GM13977 (cell line): ENCODE measurements at regions not wholly inside any gene's neighbourhood (a gene's known extent, or its start where the extent isn't known, plus 50 kb on each side); places are given as distances from the start of the nearest gene placed in this dataset.

ENCODE experiments used
- DNase-seq: peaks from one replicate; pipeline ENCODE4 v3.0.0; 2012; ENCODE audit warnings: low spot score
- in situ Hi-C: fragments of 300-500 bp; cut with MboI; formaldehyde crosslinking; loops from one replicate; pipeline ENCODE4 v1.12.0; 2022; ENCODE audit warnings: low sequenced_read_pairs, low pct_unique_long_range_greater_than_20kb, mixed read lengths, inconsistent platforms; ENCODE audit not compliant: unreplicated experiment
- TF ChIP-seq, protein P1 (sequence below): IDR thresholded peaks from 2 replicates; pipeline ENCODE4 v1.5.1; 2012; ENCODE audit warnings: mild to moderate bottlenecking, control low read depth; ENCODE audit not compliant: insufficient read depth; ENCODE audit errors: extremely low read depth, missing control alignments

DNA sequence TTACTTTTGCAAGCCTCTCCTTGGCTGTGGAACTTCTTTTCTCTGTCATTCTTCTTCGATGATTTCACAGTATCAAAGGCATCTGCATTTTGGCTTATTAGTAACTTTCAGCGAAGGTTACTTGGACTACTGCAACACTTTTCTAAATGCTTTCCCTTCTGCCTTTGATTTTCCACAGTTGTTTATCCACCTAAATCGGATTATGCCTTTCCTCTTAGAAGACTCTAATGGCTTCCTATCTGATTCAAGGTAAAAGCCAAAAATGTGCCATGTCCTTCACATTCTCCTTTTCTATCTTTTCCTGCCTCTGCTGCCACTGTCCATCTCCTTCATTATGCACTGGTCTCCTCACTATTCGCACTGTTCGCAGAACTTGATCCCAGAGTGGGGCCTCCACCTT is 1606.3 kb upstream of the LRRTM3 start:
- TF ChIP-seq, protein P1, sequence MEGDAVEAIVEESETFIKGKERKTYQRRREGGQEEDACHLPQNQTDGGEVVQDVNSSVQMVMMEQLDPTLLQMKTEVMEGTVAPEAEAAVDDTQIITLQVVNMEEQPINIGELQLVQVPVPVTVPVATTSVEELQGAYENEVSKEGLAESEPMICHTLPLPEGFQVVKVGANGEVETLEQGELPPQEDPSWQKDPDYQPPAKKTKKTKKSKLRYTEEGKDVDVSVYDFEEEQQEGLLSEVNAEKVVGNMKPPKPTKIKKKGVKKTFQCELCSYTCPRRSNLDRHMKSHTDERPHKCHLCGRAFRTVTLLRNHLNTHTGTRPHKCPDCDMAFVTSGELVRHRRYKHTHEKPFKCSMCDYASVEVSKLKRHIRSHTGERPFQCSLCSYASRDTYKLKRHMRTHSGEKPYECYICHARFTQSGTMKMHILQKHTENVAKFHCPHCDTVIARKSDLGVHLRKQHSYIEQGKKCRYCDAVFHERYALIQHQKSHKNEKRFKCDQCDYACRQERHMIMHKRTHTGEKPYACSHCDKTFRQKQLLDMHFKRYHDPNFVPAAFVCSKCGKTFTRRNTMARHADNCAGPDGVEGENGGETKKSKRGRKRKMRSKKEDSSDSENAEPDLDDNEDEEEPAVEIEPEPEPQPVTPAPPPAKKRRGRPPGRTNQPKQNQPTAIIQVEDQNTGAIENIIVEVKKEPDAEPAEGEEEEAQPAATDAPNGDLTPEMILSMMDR: no peak

DNA sequence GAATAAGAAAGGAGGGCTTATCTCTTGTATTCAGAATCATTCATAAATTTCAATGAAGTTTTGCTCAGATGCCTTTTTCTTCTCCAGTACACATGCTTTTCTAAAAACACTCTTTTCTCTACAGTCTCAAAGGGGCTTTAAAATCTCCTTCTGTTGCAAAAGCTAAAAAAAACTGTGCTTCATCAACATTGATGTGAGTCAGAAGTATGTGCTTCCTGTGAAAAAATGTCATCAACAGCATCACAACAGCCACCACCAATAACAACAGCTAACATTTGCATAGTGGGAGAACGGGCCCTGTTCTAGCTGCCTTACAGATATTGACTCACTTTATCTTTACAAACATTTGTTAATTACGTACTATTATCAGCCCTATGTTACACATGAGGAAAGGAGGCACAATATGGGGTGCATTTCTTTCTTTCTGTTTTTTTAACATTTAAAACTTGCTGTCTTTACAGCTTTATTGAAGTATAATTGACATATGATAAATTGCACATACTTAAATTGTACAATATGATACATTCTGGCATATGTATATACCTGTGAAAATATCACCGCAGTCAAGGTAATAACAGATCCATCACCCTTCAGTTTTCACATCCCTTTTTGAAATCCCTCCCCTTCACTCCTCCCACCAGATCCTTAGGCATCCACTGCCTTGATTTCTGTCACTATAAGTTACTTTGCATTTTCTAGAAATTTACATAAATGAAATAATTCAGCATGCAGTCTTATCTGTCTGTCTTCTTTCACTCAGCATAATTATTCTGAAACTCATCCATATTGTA is 1605.4 kb upstream of the LRRTM3 start:
- in situ Hi-C loops: no loop called here
- no peak for DNase-seq
- TF ChIP-seq, protein P1: no peak

More for the DNA sequence above, 1606.3 kb upstream of the LRRTM3 start:
- DNase-seq: no peak
- in situ Hi-C loops: no loop called here

DNA sequence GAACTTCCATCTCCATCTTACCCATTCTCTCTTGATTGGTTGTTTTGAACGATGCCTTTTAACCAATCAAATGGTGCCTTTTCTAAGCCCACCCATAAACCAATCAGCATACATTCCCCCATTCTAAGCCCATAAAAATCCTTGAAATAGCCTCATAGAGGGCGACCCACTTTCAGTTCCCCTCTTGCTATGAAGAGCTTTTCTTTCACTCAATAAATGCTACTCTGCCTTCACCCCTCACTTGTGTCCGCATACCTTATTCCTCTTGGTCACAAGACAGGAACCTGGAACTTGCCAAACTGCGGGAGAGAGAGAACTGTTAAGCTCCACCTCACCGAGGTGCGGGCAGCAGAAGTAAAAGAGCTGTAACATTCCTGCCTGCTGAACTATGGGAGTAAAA is 1602.0 kb upstream of the LRRTM3 start:
- DNase-seq: no peak
- TF ChIP-seq, protein P1: no peak
- in situ Hi-C loops: no loop called here

DNA sequence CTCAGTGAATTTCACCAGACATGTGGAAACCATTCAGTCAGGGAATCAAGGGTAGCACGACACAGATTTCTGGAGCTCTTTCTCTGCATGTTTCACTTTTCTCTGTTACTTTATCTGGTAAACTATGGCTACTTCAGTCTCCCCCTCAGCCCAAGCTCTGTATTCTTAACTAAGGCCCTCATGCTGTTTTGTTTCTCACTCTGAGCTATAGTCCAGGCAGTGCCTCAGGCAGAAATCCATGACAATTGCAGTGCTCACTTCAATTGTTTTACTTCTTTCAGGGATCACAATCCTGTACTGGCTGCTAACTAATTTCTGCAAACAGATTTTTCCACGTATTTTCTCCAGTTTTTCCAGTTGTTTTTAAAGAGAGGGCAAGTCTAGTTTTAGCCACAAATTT is 1599.9 kb upstream of the LRRTM3 start:
- DNase-seq: no peak
- TF ChIP-seq, protein P1: no peak
- in situ Hi-C loops: no loop called here

DNA sequence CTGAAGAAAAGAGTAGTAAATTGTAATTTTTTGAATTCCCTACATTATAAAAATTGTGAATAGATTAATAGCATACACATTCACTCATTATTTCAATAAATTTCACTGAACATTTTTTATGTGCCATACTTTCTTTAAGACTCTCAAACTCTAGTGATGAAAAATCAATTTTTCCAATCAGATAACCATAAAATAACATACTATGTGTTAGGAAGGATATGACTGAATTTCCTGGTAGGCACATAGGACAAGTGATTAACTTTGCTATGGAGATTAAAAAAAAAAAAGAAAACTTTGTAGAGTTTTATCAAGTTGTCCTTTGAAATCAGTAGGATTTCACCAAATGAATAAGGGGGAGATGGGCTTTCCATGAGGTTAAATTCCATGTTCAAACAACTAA is 1597.3 kb upstream of the LRRTM3 start:
- TF ChIP-seq, protein P1: no peak
- in situ Hi-C loops: no loop called here
- DNase-seq: no peak

DNA sequence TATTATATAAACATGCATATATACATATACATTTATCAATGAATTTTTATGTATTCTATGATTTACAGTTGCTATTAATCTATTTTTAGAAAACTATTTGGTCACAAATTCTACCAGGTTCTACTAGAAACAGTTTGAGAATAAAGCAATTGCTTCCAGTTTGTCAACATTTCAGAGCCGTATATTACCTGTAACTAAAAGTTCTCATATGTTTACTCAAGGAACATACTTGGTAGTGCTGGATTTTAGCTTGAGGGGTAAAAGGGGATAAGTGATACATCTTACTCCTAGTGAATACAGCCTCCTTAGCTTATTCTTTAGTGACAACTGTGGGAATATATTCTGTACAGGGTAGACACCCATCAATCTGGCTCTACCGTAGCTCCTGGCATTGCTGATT is 1590.5 kb upstream of the LRRTM3 start:
- in situ Hi-C loops: no loop called here
- TF ChIP-seq, protein P1: no peak
- no peak for DNase-seq

DNA sequence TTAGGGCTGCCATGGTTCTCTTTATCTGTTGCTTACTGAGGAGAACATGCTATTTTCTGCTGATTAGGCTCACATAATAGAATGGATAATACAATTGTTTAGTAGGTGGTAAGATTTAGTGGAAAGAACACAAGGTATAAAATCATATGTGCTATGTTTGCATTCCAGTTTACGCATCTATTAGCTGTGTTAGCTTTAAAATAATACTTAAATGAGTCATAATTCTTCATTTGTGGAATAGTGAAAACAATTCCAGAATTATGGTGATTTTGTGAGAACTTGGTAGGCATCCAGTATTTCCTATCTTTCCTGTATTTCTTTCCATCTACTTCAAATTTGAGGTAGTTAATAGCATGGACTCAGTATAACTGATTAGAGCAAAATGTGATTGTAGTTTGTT is 1585.5 kb upstream of the LRRTM3 start:
- DNase-seq: no peak
- in situ Hi-C loops: no loop called here
- TF ChIP-seq, protein P1: no peak
